ENCODE measurements at regions not wholly inside any gene's neighbourhood (a gene's known extent, or its start where the extent isn't known, plus 50 kb on each side); places are given as distances from the start of the nearest gene placed in this dataset.

DNA sequence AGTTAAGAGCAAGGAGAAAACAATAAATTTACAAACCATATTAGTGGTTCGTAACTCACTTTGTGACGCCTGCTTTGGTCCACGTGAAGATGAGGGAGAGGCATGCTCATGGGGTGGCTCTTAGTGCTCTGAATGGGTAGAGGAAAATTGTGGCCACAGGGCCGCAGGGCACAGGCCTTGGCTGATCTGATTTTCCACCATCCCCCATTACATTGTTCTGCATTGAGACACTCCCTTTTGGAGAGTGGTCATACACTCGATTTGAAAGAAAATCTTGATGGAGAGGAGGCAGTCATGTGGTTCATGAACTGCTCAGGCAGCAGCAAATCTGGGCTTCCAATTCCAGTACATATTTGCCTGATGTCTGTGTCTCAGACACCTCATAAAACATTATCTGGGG lies 815.2 kb downstream of the UQCRFS1 start:
- no peak overlapping the region for H3K4me3 ChIP-seq (ENCODE audit: low read depth, low read length)
- DNase-seq (ENCODE audit: low read depth) = no peak
- TF ChIP-seq POLR2A (IDR thresholded peaks at IDR 0.05; ENCODE audit: extremely low read depth, insufficient read length) (no peak), MYC (IDR thresholded peaks at IDR 0.05; ENCODE audit: low read depth, low read length) (no peak)
- TF ChIP-seq, protein P1, sequence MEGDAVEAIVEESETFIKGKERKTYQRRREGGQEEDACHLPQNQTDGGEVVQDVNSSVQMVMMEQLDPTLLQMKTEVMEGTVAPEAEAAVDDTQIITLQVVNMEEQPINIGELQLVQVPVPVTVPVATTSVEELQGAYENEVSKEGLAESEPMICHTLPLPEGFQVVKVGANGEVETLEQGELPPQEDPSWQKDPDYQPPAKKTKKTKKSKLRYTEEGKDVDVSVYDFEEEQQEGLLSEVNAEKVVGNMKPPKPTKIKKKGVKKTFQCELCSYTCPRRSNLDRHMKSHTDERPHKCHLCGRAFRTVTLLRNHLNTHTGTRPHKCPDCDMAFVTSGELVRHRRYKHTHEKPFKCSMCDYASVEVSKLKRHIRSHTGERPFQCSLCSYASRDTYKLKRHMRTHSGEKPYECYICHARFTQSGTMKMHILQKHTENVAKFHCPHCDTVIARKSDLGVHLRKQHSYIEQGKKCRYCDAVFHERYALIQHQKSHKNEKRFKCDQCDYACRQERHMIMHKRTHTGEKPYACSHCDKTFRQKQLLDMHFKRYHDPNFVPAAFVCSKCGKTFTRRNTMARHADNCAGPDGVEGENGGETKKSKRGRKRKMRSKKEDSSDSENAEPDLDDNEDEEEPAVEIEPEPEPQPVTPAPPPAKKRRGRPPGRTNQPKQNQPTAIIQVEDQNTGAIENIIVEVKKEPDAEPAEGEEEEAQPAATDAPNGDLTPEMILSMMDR (IDR thresholded peaks at IDR 0.05; ENCODE audit: low read depth, low read length) = no peak
- TF ChIP-seq, protein P2, sequence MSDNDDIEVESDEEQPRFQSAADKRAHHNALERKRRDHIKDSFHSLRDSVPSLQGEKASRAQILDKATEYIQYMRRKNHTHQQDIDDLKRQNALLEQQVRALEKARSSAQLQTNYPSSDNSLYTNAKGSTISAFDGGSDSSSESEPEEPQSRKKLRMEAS (IDR thresholded peaks at IDR 0.05; ENCODE audit: low read depth, low read length) = no peak

DNA sequence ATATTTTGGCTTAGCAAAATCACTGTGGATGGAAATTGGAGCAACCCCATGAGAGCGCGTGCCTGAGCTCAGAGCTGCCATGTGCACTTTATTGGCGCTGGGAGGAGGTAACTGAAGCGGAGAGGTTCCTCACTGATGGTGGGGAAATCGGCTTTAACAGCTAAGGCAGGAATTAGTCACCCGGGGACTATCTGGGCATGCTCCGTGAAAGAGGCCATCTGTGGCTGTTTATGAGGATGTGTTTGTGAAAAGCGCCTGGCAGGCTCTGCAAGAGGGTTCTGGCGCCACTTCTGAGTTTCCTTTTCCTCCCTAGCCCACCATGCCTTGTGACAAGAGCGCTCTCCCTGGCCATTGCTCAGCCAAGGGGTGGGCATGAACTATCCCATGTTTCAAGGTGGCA lies 815.6 kb downstream of the UQCRFS1 start:
- TF ChIP-seq MYC (IDR thresholded peaks at IDR 0.05; ENCODE audit: low read depth, low read length) (no peak), POLR2A (IDR thresholded peaks at IDR 0.05; ENCODE audit: extremely low read depth, insufficient read length) (no peak)
- TF ChIP-seq, protein P1 (IDR thresholded peaks at IDR 0.05; ENCODE audit: low read depth, low read length) = no peak
- TF ChIP-seq, protein P2 (IDR thresholded peaks at IDR 0.05; ENCODE audit: low read depth, low read length) = no peak
- H3K4me3 ChIP-seq (ENCODE audit: low read depth, low read length) = no peak overlapping the region
- DNase-seq (ENCODE audit: low read depth) = no peak

DNA sequence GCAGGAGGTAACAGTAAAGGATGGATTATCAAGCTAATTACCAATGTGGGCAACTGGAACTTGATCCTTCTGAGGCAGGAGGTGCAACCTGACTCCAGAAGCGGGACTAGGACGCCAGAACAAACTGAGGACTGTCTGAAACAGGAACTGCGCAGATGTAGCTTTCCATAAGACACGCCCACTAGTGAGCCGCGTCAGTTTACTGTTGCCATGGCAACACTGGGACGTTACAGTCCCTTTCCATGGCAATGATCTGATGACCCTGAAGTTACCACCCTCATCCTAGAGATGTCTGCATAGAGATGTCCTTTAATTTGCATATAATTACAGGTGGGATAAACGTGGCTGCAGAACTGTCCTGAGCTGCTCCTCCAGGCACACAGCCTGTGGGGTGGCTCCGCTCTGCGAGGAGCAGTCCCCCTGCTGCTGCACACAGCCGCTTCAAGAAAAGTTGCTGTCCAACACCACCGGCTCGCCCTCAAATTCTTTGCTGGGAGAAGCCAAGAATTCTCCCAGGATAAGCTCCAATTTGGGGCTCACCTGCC lies 816.6 kb downstream of the UQCRFS1 start:
- H3K4me3 ChIP-seq (ENCODE audit: low read depth, low read length) = no peak overlapping the region
- TF ChIP-seq POLR2A (IDR thresholded peaks at IDR 0.05; ENCODE audit: extremely low read depth, insufficient read length) (no peak), MYC (IDR thresholded peaks at IDR 0.05; ENCODE audit: low read depth, low read length) (no peak)
- TF ChIP-seq, protein P1 (IDR thresholded peaks at IDR 0.05; ENCODE audit: low read depth, low read length) = no peak
- TF ChIP-seq, protein P2 (IDR thresholded peaks at IDR 0.05; ENCODE audit: low read depth, low read length) = no peak
- no peak for DNase-seq (ENCODE audit: low read depth)

DNA sequence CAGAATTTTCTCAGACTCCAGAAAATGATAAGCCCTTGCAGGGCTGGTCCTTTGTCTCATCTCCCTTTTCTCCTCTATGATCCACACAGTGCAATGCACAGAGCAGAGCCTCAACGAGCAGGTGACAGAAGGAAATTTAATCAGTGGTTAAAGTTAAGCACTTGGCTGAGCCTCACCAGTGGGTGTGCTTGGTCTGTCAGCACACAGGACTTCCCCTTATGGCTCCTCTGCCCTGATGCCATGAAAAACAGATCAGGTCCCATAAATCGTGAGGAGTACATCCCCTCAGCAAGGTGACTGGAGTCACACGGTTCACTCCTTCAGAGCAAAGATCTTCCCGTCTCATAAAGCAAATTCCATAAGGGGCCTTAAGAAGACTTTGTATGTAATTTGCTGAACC lies 818.2 kb downstream of the UQCRFS1 start:
- no peak for TF ChIP-seq POLR2A (IDR thresholded peaks at IDR 0.05; ENCODE audit: extremely low read depth, insufficient read length)
- TF ChIP-seq, protein P1 (IDR thresholded peaks at IDR 0.05; ENCODE audit: low read depth, low read length) = no peak
- TF ChIP-seq, protein P2 (IDR thresholded peaks at IDR 0.05; ENCODE audit: low read depth, low read length) = no peak
- no peak for TF ChIP-seq MYC (IDR thresholded peaks at IDR 0.05; ENCODE audit: low read depth, low read length)
- no peak overlapping the region for H3K4me3 ChIP-seq (ENCODE audit: low read depth, low read length)
- DNase-seq (ENCODE audit: low read depth) = no peak

DNA sequence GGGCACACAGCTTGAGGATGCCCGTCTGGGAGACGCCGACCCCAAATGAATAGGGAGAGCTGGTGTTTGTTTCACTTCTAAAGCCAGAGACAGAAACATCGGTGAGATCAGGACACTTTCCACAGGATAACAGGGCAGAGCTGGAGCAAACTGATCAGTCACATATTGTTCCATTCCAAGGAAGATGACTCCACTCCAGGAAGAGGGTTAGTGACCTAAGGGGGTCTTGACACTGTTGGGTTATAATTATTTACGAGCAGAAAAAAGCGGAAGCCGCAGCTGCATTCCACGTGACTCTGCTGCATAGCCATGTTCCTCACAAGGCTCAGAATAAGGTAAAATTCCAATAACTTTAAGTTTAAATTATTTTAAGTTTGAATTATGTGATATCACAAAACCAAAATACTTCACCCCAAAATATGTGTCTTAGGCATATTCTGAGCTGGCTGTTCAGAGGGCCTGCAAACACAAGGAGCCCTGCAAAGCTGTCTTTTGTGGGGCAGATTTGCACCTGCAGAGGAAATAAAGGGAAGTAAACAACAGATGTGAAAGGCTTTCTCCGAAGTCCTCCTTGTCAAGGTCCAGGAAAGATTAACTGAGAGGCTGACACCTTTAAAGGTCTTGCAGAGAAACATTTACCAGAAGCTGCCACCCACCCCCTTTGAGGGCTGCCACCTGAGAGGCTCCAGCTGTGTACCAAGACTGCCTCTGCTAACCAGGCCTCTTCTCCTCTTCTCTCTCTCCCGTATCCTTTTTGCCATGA lies 819.2 kb downstream of the UQCRFS1 start:
- H3K4me3 ChIP-seq (ENCODE audit: low read depth, low read length) = no peak overlapping the region
- TF ChIP-seq POLR2A (IDR thresholded peaks at IDR 0.05; ENCODE audit: extremely low read depth, insufficient read length) = no peak
- TF ChIP-seq, protein P2 (IDR thresholded peaks at IDR 0.05; ENCODE audit: low read depth, low read length) = peak; percentile 60
- DNase-seq (ENCODE audit: low read depth) = peak; percentile 28

DNA sequence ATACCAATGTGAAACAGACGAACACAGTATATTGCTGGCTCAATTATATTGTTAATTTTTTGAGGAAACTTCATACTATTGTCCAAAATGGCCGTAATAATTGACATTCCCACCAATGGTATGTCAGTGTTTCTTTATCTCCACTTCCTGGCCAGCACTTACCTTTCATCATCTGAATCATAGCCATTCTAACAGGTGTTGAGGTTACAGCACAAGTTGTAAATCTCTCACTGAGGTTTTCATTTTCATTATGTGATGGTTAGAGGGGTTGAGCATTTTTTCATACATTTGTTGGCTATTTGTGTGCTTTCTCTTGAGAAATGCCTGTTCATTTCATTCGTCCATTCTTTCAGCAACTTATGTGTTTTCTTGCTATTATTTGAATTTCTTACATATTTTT lies 824.0 kb downstream of the UQCRFS1 start:
- DNase-seq (ENCODE audit: low read depth) = no peak
- no peak for TF ChIP-seq MYC (IDR thresholded peaks at IDR 0.05; ENCODE audit: low read depth, low read length)
- TF ChIP-seq, protein P1 (IDR thresholded peaks at IDR 0.05; ENCODE audit: low read depth, low read length) = no peak
- H3K4me3 ChIP-seq (ENCODE audit: low read depth, low read length) = no peak overlapping the region
